ENCODE measurements at regions not wholly inside any gene's neighbourhood (a gene's known extent, or its start where the extent isn't known, plus 50 kb on each side); places are given as distances from the start of the nearest gene placed in this dataset.

DNA sequence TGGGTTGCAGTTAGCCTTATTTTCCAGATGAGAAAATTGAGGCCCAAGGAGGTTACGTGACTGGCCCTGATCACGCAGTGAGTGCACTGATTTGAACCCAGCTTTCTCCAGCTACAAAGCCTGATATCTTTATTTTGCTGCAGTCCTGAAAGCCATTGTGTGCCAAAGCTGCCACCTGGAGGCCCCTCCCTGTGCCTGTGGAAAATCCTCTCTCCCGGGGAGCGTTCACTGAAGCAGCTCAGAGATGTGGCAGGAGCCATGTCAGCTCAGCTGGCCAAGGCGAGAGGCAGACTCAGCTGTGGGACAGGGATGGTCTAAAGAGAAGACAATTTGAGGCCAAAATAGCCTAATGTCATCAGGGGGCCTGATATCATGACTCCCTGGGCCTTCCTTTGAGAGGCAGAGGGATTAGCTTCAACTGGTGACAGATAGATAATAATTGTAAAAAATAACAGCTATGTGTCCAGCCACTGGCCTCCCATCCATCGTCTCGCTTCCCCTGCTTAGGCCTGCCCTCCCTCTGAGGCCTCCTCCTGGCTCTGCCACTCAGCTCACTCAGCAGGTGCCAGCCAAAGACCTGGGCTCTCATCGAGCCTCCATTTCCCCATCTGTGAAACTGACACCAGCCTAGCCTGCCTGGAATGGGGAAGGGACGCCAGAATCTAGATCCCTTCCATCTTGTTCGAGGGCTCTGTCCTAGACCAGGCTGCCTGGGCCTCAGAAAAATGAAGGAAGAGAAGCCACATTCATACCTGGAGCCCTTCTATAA, 74.3 kb upstream of the GGTA1 start (continued):
- TF ChIP-seq, protein P1, sequence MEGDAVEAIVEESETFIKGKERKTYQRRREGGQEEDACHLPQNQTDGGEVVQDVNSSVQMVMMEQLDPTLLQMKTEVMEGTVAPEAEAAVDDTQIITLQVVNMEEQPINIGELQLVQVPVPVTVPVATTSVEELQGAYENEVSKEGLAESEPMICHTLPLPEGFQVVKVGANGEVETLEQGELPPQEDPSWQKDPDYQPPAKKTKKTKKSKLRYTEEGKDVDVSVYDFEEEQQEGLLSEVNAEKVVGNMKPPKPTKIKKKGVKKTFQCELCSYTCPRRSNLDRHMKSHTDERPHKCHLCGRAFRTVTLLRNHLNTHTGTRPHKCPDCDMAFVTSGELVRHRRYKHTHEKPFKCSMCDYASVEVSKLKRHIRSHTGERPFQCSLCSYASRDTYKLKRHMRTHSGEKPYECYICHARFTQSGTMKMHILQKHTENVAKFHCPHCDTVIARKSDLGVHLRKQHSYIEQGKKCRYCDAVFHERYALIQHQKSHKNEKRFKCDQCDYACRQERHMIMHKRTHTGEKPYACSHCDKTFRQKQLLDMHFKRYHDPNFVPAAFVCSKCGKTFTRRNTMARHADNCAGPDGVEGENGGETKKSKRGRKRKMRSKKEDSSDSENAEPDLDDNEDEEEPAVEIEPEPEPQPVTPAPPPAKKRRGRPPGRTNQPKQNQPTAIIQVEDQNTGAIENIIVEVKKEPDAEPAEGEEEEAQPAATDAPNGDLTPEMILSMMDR (IDR thresholded peaks at IDR 0.05; ENCODE audit: low read depth, low read length, missing input control), result no peak
- TF ChIP-seq FOXA2 (IDR thresholded peaks at IDR 0.05) (no peak), TAF1 (conservative IDR thresholded peaks at IDR 0.05) (no peak)

DNA sequence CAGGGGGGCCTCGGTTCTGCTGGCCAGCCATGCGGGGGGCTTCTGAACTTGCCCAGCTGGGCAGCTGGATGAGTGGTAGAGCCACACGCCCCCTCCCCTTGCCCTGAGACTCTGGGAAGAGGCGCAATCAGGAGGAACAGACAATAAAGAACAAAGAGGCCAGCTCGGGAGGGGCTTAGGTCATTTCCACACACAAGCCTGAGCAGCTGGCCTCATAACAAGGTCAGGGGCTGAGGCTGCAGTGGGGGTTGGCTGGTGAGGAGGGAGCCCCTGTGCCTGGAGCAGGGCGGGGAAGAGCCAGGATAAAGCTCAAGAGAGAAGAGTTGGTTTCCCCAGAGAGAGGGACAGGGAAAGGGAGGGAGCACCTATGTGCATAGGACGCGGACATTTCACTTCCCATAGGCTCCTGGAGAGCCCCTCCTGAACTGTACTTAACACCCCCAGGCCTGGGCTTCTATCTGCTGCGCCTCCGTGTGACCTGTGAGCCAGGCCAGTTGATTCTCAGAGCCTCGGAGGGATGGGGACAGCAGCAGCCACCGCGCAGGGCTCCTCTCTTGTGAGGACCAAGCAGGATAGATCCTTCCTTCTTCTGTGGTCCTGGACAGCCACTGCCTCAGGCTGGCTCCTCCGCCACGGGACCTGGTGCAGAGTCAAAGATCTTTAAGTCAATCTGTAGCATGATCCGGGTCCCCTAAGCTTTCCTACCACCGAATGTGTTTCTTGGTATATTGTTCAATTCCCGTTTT, 75.3 kb upstream of the GGTA1 start:
- DNase-seq (ENCODE audit: low spot score), result no peak
- TF ChIP-seq NR2F2 (IDR thresholded peaks at IDR 0.05) (no peak), RXRA (IDR thresholded peaks at IDR 0.05) (no peak), JUND (IDR thresholded peaks at IDR 0.05) (no peak), FOXA1 (IDR thresholded peaks at IDR 0.05) (no peak), YY1 (IDR thresholded peaks at IDR 0.05) (no peak), HNF4A (conservative IDR thresholded peaks at IDR 0.05) (no peak)
- TF ChIP-seq, protein P2, sequence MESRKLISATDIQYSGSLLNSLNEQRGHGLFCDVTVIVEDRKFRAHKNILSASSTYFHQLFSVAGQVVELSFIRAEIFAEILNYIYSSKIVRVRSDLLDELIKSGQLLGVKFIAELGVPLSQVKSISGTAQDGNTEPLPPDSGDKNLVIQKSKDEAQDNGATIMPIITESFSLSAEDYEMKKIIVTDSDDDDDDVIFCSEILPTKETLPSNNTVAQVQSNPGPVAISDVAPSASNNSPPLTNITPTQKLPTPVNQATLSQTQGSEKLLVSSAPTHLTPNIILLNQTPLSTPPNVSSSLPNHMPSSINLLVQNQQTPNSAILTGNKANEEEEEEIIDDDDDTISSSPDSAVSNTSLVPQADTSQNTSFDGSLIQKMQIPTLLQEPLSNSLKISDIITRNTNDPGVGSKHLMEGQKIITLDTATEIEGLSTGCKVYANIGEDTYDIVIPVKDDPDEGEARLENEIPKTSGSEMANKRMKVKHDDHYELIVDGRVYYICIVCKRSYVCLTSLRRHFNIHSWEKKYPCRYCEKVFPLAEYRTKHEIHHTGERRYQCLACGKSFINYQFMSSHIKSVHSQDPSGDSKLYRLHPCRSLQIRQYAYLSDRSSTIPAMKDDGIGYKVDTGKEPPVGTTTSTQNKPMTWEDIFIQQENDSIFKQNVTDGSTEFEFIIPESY (IDR thresholded peaks at IDR 0.05), result no peak
- TF ChIP-seq, protein P3, sequence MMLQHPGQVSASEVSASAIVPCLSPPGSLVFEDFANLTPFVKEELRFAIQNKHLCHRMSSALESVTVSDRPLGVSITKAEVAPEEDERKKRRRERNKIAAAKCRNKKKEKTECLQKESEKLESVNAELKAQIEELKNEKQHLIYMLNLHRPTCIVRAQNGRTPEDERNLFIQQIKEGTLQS (IDR thresholded peaks at IDR 0.05), result no peak
- Histone ChIP-seq H3K4me1 (ENCODE audit: control insufficient read depth in 4 of 4, insufficient read depth in 4 of 4, low read length in 3 of 4) (no peaks in the 10 kb centered on the region), H3K9ac (ENCODE audit: low read depth in 1 of 2, low read length in 2 of 2) (no peak overlapping the region), H3K9me3 (ENCODE audit: control insufficient read depth in 4 of 4, low read length in 3 of 4) (no peaks in the 10 kb centered on the region), H3K27ac (ENCODE audit: low read depth in 1 of 2, low read length in 2 of 2) (no peak overlapping the region), H3K36me3 (ENCODE audit: control insufficient read depth in 4 of 4, insufficient read depth in 3 of 4, low read depth in 1 of 4, low read length in 3 of 4) (no peaks in the 10 kb centered on the region), H3K4me3 (ENCODE audit: low read depth in 1 of 3, low read length in 3 of 3) (no peak overlapping the region), H3K27me3 (ENCODE audit: control insufficient read depth in 4 of 4, insufficient read depth in 4 of 4, low read length in 3 of 4) (no peaks in the 10 kb centered on the region)
- WGBS, result 87% methylated on average over 18 of the region's 18 CpGs

DNA sequence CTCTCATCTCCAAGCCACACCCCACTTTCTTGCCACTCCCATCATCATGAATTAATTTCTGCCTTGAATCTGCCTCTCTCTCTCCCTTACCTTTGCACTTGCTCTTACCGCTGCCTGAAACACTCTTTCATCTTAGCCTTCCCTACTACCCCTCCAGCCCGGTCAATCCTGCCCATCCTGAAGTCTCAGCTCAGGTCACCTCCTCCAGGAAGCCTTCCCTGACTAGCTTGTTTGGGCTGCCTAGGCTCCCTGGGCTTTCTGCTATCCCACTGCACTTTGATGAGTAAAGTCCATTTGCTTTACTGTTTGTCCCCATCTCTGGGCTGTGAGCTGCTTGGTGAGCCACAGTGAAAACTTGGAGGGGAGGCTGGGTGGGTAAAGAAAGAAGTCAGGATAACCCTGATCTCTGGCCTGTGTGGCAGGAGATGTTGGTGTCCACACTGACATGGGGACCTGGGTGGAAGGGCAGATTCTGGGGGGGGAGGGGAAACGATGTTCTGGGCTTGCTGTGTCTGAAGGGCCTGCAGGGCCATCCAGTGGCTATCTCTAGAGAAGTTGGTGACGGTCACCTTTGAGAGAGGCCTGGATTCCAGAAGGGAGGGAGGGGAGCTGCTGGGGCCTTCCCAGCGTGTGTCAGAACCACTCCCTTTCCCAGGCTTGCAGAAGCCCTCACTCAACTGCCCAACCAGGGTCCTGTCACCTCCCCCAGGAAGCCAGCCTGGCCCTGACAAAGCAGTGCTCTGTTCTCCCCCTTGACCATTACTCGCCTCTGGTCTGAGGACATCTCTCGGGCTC, 75.0 kb upstream of the DAB2IP start:
- H3K27ac ChIP-seq (ENCODE audit: low read depth in 1 of 2, low read length in 2 of 2), result no peak overlapping the region
- TF ChIP-seq FOXA1 (IDR thresholded peaks at IDR 0.05), result no peak
- no peak for TF ChIP-seq RAD21 (IDR thresholded peaks at IDR 0.05)
- TF ChIP-seq, protein P3 (IDR thresholded peaks at IDR 0.05), result no peak
- no peak for TF ChIP-seq YY1 (IDR thresholded peaks at IDR 0.05)
- TF ChIP-seq TAF1 (conservative IDR thresholded peaks at IDR 0.05), result no peak
- no peak for TF ChIP-seq GABPA (IDR thresholded peaks at IDR 0.05 in 1 of 2, conservative IDR thresholded peaks at IDR 0.05 in 1 of 2)
- TF ChIP-seq, protein P4, sequence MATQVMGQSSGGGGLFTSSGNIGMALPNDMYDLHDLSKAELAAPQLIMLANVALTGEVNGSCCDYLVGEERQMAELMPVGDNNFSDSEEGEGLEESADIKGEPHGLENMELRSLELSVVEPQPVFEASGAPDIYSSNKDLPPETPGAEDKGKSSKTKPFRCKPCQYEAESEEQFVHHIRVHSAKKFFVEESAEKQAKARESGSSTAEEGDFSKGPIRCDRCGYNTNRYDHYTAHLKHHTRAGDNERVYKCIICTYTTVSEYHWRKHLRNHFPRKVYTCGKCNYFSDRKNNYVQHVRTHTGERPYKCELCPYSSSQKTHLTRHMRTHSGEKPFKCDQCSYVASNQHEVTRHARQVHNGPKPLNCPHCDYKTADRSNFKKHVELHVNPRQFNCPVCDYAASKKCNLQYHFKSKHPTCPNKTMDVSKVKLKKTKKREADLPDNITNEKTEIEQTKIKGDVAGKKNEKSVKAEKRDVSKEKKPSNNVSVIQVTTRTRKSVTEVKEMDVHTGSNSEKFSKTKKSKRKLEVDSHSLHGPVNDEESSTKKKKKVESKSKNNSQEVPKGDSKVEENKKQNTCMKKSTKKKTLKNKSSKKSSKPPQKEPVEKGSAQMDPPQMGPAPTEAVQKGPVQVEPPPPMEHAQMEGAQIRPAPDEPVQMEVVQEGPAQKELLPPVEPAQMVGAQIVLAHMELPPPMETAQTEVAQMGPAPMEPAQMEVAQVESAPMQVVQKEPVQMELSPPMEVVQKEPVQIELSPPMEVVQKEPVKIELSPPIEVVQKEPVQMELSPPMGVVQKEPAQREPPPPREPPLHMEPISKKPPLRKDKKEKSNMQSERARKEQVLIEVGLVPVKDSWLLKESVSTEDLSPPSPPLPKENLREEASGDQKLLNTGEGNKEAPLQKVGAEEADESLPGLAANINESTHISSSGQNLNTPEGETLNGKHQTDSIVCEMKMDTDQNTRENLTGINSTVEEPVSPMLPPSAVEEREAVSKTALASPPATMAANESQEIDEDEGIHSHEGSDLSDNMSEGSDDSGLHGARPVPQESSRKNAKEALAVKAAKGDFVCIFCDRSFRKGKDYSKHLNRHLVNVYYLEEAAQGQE (IDR thresholded peaks at IDR 0.05), result no peak
- no peak for TF ChIP-seq NR2F2 (IDR thresholded peaks at IDR 0.05)
- TF ChIP-seq SP1 (IDR thresholded peaks at IDR 0.05), result no peak
- H3K9me3 ChIP-seq (ENCODE audit: control insufficient read depth in 4 of 4, low read length in 3 of 4), result no peaks in the 10 kb centered on the region
- H3K9ac ChIP-seq (ENCODE audit: low read depth in 1 of 2, low read length in 2 of 2), result no peak overlapping the region
- no peaks in the 10 kb centered on the region for H3K27me3 ChIP-seq (ENCODE audit: control insufficient read depth in 4 of 4, insufficient read depth in 4 of 4, low read length in 3 of 4)
- no peak for DNase-seq (ENCODE audit: low spot score)
- H3K4me1 ChIP-seq (ENCODE audit: control insufficient read depth in 4 of 4, insufficient read depth in 4 of 4, low read length in 3 of 4), result no peaks in the 10 kb centered on the region
- H3K4me3 ChIP-seq (ENCODE audit: low read depth in 1 of 3, low read length in 3 of 3), result no peak overlapping the region
- H3K36me3 ChIP-seq (ENCODE audit: control insufficient read depth in 4 of 4, insufficient read depth in 3 of 4, low read depth in 1 of 4, low read length in 3 of 4), result no peaks in the 10 kb centered on the region
- 89% methylated on average over 7 of the region's 7 CpGs for WGBS

Data from liver (tissue), 8 donors.